GM19035 (cell line): ENCODE measurements at regions not wholly inside any gene's neighbourhood (a gene's known extent, or its start where the extent isn't known, plus 50 kb on each side); places are given as distances from the start of the nearest gene placed in this dataset.

Experiments
- ATAC-seq: cut with Tn5 transposase; IDR thresholded peaks from one replicate; pipeline ENCODE4 v1.9.1; 2021; ENCODE audit not compliant: unreplicated experiment

DNA sequence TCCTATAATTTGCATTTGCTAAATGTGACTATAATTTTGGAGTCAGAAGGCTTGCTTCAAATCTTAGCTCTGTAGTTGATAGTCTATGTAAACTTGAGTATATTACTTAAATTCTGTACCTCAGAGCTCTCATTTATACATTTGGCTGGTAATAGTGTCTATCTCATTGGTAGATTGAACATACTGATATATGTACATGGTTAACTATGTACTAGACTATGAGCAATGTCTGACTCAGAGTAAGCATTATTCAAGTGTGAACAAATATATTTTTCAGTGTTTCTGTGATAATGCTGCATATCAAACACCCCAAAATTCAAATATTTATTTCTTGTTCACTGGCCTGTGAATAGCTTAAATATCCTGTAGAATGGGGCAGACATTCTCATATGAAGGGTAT lies 1568.9 kb upstream of the PABPC4L start:
- ATAC-seq: no peak

DNA sequence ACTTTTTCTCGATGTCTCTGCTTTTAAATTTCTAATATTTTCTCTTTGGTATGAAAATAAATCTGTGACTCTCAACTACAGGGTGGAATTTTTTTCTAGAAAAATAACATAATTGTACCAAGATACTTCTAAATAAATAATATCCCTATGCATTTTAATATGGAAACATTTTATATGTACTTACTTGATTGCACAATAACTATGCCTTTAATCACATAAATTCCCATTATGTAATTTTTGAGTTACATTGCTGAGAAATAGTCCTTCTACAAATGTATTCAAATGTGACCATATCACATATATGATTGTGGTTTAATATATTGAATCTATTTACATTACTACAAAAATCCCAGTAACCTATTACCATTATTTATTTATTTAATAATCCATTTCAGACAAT lies 1543.3 kb upstream of the PABPC4L start:
- ATAC-seq: no peak

DNA sequence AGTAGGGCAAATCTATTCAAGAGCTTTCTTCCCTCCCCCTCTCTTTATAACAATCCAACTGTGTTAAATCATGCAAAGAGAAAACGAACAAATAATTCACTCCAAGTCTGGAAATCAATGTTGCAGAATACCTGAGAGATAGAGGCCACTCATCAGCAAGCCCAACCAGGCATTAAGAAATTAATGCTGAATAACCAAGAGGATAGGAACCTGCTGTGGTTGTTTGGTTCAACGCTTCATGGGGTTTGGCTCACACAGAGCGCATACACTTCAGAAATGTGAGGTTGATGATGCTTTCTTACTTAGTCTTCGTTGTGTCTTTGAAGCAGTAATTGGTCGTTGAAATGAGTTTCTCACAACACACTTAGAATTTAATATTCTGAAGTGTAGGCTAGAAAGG lies 1540.0 kb upstream of the PABPC4L start:
- no peak for ATAC-seq

DNA sequence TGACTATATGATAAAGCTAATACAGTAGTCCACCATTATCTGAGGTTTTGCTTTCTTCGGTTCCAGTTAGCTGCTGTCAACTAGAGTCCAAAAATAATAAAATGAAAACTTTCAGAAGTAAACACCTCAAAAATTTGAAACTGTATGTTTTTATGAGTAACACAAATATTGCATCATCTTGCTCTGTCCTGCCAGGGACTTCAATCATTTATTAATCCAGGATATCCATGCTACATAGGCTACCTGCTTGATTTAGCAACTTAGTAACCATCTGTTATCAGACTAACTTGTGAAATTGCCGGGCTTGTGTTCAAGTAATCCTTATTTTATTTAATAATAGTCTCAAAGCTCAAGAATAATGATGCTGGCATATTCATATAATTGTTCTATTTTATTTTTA lies 1537.8 kb upstream of the PABPC4L start:
- ATAC-seq: no peak

DNA sequence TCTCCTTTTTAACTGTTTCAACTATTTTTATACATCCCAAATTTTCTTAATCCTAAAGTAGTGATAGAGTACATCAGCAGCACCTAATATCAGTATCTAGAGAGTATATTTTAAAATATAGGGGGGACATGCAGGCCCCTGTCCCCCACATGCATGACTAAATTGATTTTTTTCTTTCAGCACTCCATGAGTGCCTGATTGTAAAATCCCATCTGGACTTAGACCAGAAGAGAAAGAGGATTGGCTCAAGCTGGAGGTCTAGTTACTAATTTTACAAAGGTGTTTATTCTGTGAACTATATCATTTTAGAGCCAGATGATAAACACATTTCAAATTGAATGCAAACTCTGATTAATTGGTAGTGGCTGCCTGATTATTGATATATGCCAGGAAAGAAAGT lies 1533.9 kb upstream of the PABPC4L start:
- no peak for ATAC-seq

DNA sequence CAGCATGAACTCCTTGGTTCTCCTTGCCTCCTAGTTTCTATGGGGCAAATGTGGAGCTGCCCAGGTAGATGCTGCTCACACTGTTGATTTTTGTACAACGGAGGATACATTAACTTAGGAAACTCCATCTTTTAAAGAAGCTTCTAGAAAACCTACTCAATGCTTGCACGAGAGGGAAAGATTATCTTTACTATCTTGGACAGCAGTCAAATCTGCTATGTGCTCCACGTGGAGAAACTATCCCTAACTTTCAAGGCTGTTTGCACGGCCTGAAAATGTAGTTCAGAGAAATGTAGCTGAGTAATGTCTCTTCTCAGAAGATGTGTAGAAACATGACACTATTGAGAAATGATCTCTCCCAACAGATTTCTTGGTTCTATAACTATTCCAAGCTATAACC lies 1530.9 kb upstream of the PABPC4L start:
- ATAC-seq: no peak

DNA sequence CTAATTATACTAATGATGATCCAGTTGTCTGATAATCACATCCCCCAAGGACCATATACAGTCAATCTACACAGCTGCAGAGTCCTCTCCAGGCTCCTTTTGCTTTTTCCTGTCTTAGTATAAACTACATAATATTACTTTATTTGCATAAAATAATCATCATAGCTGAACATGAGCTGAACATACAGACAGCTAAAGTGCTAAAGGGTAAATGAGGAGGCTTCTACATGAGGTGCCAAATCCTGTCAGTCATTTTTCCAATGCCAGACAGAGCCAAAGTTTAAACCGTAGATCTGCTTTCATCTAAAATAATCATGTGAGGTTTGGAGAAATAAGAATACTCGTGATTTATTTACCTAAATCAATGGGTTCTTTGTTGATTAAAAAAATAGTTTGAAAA lies 1530.1 kb upstream of the PABPC4L start:
- no peak for ATAC-seq

DNA sequence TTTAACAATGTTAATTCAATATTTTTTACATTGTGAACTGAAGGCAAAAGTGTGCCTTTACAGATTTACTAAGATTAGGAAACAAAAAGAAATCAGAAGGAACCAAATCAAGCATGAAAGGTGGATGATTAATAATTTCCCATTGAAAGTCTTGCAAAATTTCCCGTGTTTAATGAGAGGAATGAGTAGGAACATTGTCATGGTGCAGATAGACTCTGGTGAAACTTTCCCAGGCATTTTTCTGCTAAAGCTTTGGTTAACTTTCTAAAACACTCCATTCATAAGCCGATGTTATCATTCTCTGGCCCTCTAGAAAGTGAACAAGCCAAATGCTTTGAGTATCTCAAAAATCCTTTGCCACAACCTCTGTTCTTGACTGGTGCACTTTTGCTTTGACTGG lies 1522.8 kb upstream of the PABPC4L start:
- ATAC-seq: no peak

DNA sequence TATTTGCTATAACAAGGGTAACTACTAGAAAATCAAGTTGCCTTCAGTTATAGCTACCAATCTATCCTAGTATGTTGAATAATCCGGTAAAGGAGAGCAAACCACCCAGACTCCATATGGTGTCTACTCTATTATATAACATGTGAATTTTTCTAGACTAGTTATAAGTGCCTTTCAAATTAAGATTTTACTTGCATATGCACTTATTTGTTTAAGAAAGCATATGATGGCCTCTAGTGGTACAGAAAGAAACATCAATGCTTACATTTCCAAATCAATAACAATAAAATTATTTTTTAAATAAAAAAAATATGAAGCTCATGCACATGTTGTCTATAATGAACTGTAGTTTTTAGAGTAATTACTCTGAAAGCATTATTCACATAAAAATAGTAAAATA lies 1516.4 kb upstream of the PABPC4L start:
- ATAC-seq: no peak

DNA sequence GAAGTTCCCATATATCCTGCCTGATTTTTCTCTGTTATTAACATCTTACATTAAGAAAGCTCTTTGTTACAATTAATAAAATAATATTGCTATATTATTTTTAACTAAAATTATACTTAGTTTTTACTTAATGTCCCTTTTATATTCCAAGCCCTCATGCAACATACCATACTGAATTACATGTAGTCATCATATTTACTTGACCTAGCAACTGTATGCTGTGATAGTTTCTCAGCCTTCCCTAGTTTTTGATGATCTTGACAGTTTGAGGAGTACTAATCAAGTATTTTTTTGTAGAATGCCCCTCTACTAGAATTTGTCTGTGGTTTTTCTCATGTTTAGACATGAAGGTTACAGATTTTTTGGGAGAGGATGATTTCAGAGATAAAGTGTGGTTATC lies 1503.8 kb upstream of the PABPC4L start:
- ATAC-seq: no peak

DNA sequence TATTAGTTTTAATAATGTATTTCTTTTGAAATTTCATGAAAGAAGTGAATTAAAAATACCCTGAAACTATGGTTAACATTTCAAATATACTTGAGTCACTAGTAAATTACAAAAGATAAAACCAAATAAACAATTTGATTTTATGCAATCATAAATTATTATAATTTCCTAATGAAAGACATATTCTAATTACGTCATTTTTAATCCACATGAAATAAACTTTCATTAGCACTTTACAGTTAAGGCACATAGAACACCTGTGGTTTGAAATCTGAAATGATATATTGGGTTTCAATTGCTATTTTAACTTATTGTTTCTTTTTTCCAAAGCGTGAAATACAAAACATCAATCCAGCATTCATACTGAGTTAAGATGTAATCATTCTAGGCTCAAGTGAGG lies 1492.5 kb upstream of the PABPC4L start:
- no peak for ATAC-seq

DNA sequence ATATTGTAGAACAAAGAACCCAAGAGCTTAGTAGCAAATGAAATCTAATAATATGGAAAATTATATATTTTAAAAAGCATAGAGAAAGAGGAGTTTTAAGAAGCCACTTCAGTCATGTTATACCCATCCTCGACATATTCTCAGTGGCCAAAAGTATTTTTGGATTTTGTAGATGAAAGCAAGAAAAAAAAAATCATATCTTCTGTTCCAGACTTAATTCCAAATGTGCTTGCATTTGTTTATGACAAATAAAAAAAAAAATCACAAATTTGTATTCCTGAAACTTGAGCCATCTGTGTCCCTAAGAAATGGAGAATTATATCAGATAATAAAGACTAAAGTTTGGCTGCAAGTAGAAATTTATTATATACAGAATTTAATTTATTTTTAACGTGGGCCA lies 1482.4 kb upstream of the PABPC4L start:
- ATAC-seq: no peak

DNA sequence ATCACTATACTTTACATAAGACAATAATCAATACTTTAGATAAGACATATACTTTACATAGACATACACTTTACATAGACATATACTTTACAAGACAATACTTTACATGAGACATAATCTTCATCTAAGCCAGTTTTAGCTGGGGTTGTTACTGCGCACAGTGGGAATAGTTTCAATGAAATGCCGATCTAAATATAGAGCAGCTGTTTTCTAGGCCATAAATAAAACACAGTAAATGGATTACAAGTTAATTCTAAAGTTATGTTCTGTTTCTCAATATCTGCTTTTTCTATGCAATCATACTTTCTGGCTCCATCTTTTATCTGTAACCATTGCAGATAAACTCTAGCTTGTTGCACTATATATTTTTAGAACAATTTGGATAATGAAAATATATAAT lies 1470.6 kb upstream of the PABPC4L start:
- ATAC-seq: no peak

DNA sequence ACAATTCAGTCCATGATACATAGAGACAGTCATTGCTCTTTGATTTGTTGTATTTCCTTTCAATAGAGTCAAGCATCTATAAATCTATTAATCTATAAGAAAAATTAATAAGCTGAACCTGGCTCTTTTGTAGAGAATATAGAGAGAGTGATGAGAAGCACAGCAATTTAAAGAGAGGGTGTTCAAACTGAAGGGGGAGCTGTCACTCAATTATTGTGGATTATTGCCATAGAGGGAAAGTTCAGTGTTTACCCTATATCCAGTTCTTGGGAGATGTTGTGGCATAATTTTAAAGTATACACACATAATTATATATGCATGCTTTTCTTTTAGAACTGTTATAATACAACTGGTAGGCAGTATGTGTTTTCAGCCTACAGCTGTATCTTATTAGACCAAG lies 1469.0 kb upstream of the PABPC4L start:
- ATAC-seq: no peak
